WERI-Rb-1 (cell line): ENCODE measurements at regions not wholly inside any gene's neighbourhood (a gene's known extent, or its start where the extent isn't known, plus 50 kb on each side); places are given as distances from the start of the nearest gene placed in this dataset.
"Not testable (repeated sequence)": the region's sequence is repeated elsewhere in the genome, so short reads cannot be mapped to it uniquely, and the experiment has no call there.

ENCODE experiments used
- DNase-seq: peaks from one replicate; pipeline ENCODE4 v3.0.0-alpha.2; 2020
- H3K27ac ChIP-seq: fragments of 250-450 bp; sonication (Bioruptor Pico); 2 replicates; pipeline ENCODE4 v1.5.1; 2020; ENCODE audit warnings: mild to moderate bottlenecking, moderate library complexity
- H3K27me3 ChIP-seq: fragments of 250-450 bp; sonication (Bioruptor Pico); 2 replicates; pipeline ENCODE4 v1.5.1; 2021; ENCODE audit warnings: mild to moderate bottlenecking, low read depth, moderate library complexity; ENCODE audit not compliant: insufficient read depth, severe bottlenecking
- H3K36me3 ChIP-seq: fragments of 250-450 bp; sonication (Bioruptor Pico); 2 replicates; pipeline ENCODE4 v1.5.1; 2020; ENCODE audit warnings: mild to moderate bottlenecking, moderate library complexity
- H3K4me3 ChIP-seq: 2 replicates; pipeline ENCODE4 v1.5.1; 2011; ENCODE audit warnings: low read depth, mild to moderate bottlenecking, control low read depth, low read length
- H3K9me3 ChIP-seq: fragments of 250-450 bp; sonication (Bioruptor Pico); 2 replicates; pipeline ENCODE4 v1.5.1; 2021; ENCODE audit warnings: mild to moderate bottlenecking, moderate library complexity; ENCODE audit not compliant: severe bottlenecking
- CTCF ChIP-seq: IDR thresholded peaks from 2 replicates; pipeline ENCODE4 v1.5.1; 2011; ENCODE audit warnings: low read depth, mild to moderate bottlenecking, control low read depth, inconsistent platforms, low read length

GRCh38 chr12:14032191-14032590 is 50.8 kb upstream of the GRIN2B start:
- H3K4me3 ChIP-seq, H3K27me3 ChIP-seq, DNase-seq, H3K27ac ChIP-seq, H3K36me3 ChIP-seq, H3K9me3 ChIP-seq: not testable (repeated sequence)

GRCh38 chr12:14043776-14044175 is 62.4 kb upstream of the GRIN2B start:
- TF ChIP-seq CTCF, result no peak
- Histone ChIP-seq H3K27me3 (no peaks in the 10 kb centered on the region), H3K4me3 (no peak overlapping the region), H3K27ac (no peak overlapping the region), H3K9me3 (no peaks in the 10 kb centered on the region), H3K36me3 (no peaks in the 10 kb centered on the region)
- no peak for DNase-seq

- Histone ChIP-seq H3K36me3 (no peaks in the 10 kb centered on the region), H3K9me3 (no peaks in the 10 kb centered on the region), H3K27ac (no peak overlapping the region), H3K4me3 (no peak overlapping the region), H3K27me3 (no peaks in the 10 kb centered on the region)
- TF ChIP-seq CTCF, result no peak
- DNase-seq, result no peak
Observed at GRCh38 chr12:14048941-14049545, 67.6 kb upstream of the GRIN2B start.

- no peak overlapping the region for H3K4me3 ChIP-seq
- no peaks in the 10 kb centered on the region for H3K27me3 ChIP-seq
- peak; percentile 30 for DNase-seq
- H3K27ac ChIP-seq, result peak overlapping the region; percentile 49
- no peaks in the 10 kb centered on the region for H3K36me3 ChIP-seq
- TF ChIP-seq CTCF, result 0 out of 2 replicates have a peak, but pooled peaks have one; percentile 32
- H3K9me3 ChIP-seq, result no peaks in the 10 kb centered on the region
Observed at GRCh38 chr12:14057895-14058294, 76.5 kb upstream of the GRIN2B start.

GRCh38 chr12:14058717-14059116 is 77.3 kb upstream of the GRIN2B start:
- Histone ChIP-seq H3K4me3 (peak overlapping the region; percentile 8), H3K27me3 (no peaks in the 10 kb centered on the region), H3K36me3 (no peaks in the 10 kb centered on the region), H3K27ac (peak overlapping the region; percentile 62), H3K9me3 (no peaks in the 10 kb centered on the region)
- no peak for TF ChIP-seq CTCF
- DNase-seq, result peak; percentile 72

GRCh38 chr12:14059548-14059947 is 78.1 kb upstream of the GRIN2B start:
- no peak for TF ChIP-seq CTCF
- Histone ChIP-seq H3K4me3 (peak overlapping the region; percentile 8; the same call in 1 of the 2 replicates), H3K27me3 (no peaks in the 10 kb centered on the region), H3K36me3 (no peaks in the 10 kb centered on the region), H3K27ac (0 out of 2 replicates have a peak overlapping the region, but pooled peaks have one; percentile 17), H3K9me3 (no peaks in the 10 kb centered on the region)
- DNase-seq, result no peak
